Osteocyte (in vitro differentiated cells): ENCODE measurements at regions not wholly inside any gene's neighbourhood (a gene's known extent, or its start where the extent isn't known, plus 50 kb on each side); places are given as distances from the start of the nearest gene placed in this dataset.
A peak's percentile ranks its signal among the peaks of the same experiment; 100 is the strongest.
"Not testable (repeated sequence)": the region's sequence is repeated elsewhere in the genome, so short reads cannot be mapped to it uniquely, and the experiment has no call there.

ENCODE experiments used
- DNase-seq: peaks from one replicate; pipeline ENCODE4 v3.0.0; 2021; ENCODE audit warnings: mixed read lengths; ENCODE audit not compliant: unreplicated experiment; ENCODE audit errors: extremely low spot score
- H3K27ac Mint-ChIP-seq: one replicate; pipeline ENCODE4 v1.8.0; 2021; ENCODE audit warnings: mild to moderate bottlenecking, mixed read lengths; ENCODE audit not compliant: unreplicated experiment
- H3K27me3 Mint-ChIP-seq: one replicate; pipeline ENCODE4 v1.8.0; 2021; ENCODE audit warnings: mixed read lengths; ENCODE audit not compliant: unreplicated experiment
- H3K36me3 Mint-ChIP-seq: one replicate; pipeline ENCODE4 v1.8.0; 2021; ENCODE audit warnings: mixed read lengths; ENCODE audit not compliant: unreplicated experiment
- H3K4me1 Mint-ChIP-seq: one replicate; pipeline ENCODE4 v1.8.0; 2021; ENCODE audit warnings: mixed read lengths; ENCODE audit not compliant: unreplicated experiment
- H3K4me3 Mint-ChIP-seq: one replicate; pipeline ENCODE4 v1.8.0; 2021; ENCODE audit warnings: mild to moderate bottlenecking, moderate library complexity, mixed read lengths; ENCODE audit not compliant: unreplicated experiment
- H3K9me3 Mint-ChIP-seq: one replicate; pipeline ENCODE4 v1.8.0; 2021; ENCODE audit warnings: mixed read lengths; ENCODE audit not compliant: unreplicated experiment
- TF ChIP-seq, protein P1 (sequence below): fragments of 200-600 bp; sonication (generic); IDR thresholded peaks from 2 replicates; pipeline ENCODE4 v1.5.0; 2021; ENCODE audit warnings: antibody characterized with exemption, mild to moderate bottlenecking, moderate library complexity

DNA sequence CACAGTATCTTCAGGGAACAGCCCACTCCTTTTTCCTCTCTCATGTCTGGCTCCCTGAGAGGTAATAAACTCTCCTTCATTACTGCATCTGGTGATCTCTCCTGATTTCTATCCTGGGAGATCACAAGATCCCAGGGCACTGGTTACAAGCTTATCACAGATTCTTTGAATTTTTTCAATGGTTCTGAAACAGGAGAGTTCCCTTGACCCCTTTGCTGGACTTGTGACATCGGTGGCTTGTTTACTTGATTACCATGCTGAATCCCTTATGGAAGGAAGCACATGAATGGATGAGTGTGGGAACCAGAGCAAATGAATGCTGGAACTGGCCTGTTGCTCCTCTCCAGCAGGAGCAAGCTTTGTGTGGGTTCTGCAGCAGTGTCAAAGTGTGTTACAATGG, 67.2 kb upstream of the HNMT start:
- peaks cover 20% of the 10 kb centered on the region for H3K27me3 Mint-ChIP-seq
- H3K36me3 Mint-ChIP-seq = no peaks in the 10 kb centered on the region
- H3K9me3 Mint-ChIP-seq = no peaks in the 10 kb centered on the region
- H3K27ac Mint-ChIP-seq = no peak overlapping the region
- TF ChIP-seq, protein P1, sequence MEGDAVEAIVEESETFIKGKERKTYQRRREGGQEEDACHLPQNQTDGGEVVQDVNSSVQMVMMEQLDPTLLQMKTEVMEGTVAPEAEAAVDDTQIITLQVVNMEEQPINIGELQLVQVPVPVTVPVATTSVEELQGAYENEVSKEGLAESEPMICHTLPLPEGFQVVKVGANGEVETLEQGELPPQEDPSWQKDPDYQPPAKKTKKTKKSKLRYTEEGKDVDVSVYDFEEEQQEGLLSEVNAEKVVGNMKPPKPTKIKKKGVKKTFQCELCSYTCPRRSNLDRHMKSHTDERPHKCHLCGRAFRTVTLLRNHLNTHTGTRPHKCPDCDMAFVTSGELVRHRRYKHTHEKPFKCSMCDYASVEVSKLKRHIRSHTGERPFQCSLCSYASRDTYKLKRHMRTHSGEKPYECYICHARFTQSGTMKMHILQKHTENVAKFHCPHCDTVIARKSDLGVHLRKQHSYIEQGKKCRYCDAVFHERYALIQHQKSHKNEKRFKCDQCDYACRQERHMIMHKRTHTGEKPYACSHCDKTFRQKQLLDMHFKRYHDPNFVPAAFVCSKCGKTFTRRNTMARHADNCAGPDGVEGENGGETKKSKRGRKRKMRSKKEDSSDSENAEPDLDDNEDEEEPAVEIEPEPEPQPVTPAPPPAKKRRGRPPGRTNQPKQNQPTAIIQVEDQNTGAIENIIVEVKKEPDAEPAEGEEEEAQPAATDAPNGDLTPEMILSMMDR = no peak
- DNase-seq = no peak
- no peaks in the 10 kb centered on the region for H3K4me1 Mint-ChIP-seq
- H3K4me3 Mint-ChIP-seq = no peak overlapping the region

DNA sequence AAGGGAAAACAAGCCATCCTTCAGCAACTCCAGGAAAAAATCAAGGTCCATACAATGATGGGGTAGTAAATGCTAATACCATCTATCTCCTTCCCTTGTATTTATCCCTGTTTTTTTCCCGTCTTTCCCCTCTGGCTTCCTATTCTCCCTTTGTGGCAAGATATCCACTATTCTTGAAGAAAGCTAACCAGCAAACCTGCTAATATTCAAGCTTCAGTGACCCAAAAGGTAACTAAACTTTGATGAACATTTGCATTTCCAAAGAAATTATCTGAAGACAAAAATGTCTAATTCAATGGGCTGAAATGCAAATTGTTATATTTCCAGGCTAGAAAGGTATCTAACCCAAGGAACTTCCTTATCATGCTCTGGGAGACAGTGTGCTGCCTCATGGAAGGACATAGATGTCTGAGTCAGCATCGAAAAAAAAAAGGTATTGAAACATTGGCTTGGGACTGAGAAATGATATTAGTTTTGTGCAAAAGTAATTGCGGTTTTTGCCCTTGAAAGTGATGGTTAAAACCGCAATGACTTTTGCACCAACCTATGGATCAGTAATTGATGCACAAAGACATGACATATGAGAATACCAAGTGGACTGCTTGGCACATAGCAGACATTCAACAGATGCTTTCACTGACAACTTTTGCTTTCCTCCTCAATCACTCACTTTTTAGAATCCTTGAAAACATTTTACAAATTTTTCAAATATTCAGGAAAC, 63.7 kb upstream of the HNMT start:
- Mint-ChIP-seq H3K4me1 (no peaks in the 10 kb centered on the region), H3K27ac (no peak overlapping the region), H3K27me3 (peaks cover 8% of the 10 kb centered on the region), H3K4me3 (no peak overlapping the region), H3K9me3 (no peaks in the 10 kb centered on the region), H3K36me3 (no peaks in the 10 kb centered on the region)
- DNase-seq = no peak
- TF ChIP-seq, protein P1 = no peak

DNA sequence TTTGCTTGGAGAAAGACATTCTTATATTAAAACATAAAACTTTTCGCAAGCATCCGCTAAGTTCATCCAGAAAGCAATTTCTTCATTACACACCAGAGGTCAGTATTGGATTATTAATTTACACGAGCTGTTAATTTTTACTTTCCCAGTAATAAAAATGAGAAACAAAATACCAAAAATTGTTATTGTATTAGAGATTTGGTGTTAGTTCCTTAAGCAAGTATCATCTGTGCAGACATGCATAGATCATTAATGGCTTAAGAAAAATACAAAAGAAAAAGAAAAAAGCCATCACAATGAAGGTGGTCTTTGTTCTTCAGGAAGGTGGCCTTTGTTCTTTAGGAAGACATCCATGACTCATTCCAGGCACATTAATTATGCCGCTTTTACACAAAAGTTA, 53.6 kb upstream of the HNMT start:
- Mint-ChIP-seq H3K36me3 (no peaks in the 10 kb centered on the region), H3K9me3 (no peaks in the 10 kb centered on the region), H3K27me3 (peaks cover 43% of the 10 kb centered on the region), H3K27ac (no peak overlapping the region), H3K4me1 (no peaks in the 10 kb centered on the region), H3K4me3 (no peak overlapping the region)
- DNase-seq = no peak
- TF ChIP-seq, protein P1 = peak; percentile 66

DNA sequence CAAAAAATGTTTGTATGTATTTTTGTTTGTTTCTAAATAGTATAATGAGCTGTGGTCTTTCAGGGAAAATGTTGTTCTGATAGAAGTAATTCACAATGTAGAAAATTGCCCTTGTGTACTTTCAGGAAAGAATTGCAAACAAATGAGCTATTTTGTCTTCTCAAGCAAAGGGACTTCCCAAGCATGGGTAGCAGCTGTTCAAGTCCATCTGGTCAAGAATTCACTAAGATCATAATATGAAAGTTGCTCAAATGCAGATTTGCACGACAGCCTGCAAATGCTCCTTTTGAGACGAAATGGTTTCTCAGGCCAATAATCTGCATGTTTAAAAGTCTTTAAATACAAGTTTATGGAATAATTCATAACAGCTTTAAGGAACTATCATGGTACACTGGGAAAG, 51.9 kb upstream of the HNMT start:
- no peak for DNase-seq
- no peak overlapping the region for H3K4me3 Mint-ChIP-seq
- H3K27ac Mint-ChIP-seq = no peak overlapping the region
- no peaks in the 10 kb centered on the region for H3K4me1 Mint-ChIP-seq
- H3K9me3 Mint-ChIP-seq = no peaks in the 10 kb centered on the region
- peaks cover 51% of the 10 kb centered on the region for H3K27me3 Mint-ChIP-seq
- H3K36me3 Mint-ChIP-seq = no peaks in the 10 kb centered on the region
- TF ChIP-seq, protein P1 = no peak

DNA sequence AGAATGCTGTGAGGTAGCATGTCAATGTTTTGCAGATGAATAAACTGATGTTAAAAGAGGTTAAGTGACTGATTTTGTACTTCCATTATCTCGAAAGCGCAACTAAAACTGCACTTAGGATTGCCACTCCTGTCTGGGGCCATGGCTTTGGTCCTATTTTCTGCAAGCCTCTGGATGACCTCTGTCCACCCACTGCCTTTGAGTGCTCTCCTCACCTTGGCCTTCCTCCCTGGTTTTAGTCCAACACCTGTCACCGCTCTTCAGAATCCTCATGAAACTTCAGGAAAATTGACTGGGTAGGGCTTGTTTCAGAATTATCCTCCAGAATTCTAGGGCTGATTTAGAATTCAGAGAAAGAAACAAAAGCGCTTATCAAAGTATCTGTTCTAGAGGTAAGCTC, 51.1 kb upstream of the HNMT start:
- peaks cover 50% of the 10 kb centered on the region for H3K27me3 Mint-ChIP-seq
- no peak overlapping the region for H3K4me3 Mint-ChIP-seq
- no peaks in the 10 kb centered on the region for H3K4me1 Mint-ChIP-seq
- H3K36me3 Mint-ChIP-seq = no peaks in the 10 kb centered on the region
- no peak overlapping the region for H3K27ac Mint-ChIP-seq
- no peak for DNase-seq
- TF ChIP-seq, protein P1 = no peak
- H3K9me3 Mint-ChIP-seq = no peaks in the 10 kb centered on the region

DNA sequence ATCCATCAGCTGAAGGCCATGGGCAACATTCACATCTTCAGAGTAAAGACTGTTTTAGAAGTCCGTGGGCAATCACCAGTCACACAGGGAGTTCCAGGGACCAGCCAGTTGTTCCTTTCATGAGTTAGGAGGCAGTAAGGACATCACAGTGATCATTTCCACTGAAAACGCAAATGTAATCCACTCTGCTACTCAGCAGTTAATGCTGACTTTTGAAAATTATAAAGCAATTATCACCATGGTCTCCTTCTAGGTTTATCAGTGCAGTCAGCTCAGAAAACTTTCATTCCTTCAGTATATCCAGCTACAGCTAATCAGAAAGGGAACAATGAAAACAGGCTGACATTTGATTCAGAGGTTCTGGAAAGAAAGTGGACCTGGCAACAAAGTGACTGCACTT, 50.6 kb upstream of the HNMT start:
- H3K27ac Mint-ChIP-seq, H3K9me3 Mint-ChIP-seq, DNase-seq, H3K4me1 Mint-ChIP-seq, H3K4me3 Mint-ChIP-seq, H3K36me3 Mint-ChIP-seq: not testable (repeated sequence)
- H3K27me3 Mint-ChIP-seq = peaks cover 49% of the 10 kb centered on the region
